ENCODE measurements at regions not wholly inside any gene's neighbourhood (a gene's known extent, or its start where the extent isn't known, plus 50 kb on each side); places are given as distances from the start of the nearest gene placed in this dataset.
A peak's percentile ranks its signal among the peaks of the same experiment; 100 is the strongest.
"Not testable (repeated sequence)": the region's sequence is repeated elsewhere in the genome, so short reads cannot be mapped to it uniquely, and the experiment has no call there.

DNA sequence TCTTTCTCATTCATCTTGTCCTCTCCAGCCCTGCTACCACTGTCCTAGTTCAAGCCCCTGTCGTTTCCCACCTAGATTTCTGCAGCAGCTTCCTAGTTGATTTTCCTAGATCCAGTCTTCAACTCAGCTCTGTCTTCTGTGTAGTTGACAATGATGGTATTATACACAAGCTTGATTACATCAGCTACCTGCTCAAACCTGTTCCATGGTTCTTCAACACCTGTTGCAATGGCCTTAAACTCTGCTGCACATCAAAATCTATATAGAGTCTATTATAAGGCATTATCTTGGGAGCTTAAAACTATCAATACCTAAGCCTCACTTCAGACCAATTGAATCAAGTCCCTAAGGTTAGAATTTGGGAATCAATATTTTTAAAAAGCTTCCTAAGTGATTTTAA lies 71.7 kb upstream of the PELI2 start:
- no peak for DNase-seq (ENCODE audit: low spot score)

DNA sequence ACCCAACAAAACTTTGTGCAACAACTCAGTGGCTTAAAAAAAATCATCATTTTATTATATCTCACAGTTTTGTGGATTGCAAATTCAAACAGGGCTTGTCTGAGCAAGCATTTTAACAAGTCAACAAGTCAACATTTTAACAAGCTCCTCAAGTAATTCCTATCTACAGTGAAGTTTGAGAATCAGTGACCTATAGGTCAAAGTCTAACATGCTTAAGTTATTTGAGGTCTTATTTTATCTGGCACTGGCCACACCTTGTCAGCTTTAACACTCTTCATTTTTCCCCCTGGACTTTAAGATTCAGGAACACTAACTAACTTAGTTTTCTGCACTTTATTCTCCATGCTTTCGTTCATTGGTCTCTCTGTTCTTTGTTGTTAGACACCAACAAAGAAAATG lies 71.2 kb upstream of the PELI2 start:
- DNase-seq (ENCODE audit: low spot score), result no peak

DNA sequence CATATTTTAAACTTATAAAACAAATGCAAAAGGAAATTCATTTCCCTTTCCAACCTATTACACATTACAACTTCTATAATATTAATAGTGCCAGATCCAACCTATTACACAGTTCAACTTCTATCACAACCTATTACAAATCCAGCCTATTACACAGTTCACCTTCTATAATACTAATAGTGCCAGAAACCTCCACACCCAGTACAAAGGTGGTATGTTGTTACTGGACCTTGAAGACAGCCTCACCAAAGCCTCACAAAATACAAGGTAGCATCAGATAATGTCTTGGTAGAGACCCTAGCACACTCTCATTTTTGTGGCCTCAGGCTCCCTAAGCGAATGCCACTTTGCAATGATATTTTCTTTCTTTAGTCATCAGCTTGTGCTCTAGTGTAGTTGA lies 68.7 kb upstream of the PELI2 start:
- no peak for DNase-seq (ENCODE audit: low spot score)

GRCh38 chr14:56055511-56055910 lies 62.7 kb upstream of the PELI2 start:
- no peak for DNase-seq (ENCODE audit: low spot score)

DNA sequence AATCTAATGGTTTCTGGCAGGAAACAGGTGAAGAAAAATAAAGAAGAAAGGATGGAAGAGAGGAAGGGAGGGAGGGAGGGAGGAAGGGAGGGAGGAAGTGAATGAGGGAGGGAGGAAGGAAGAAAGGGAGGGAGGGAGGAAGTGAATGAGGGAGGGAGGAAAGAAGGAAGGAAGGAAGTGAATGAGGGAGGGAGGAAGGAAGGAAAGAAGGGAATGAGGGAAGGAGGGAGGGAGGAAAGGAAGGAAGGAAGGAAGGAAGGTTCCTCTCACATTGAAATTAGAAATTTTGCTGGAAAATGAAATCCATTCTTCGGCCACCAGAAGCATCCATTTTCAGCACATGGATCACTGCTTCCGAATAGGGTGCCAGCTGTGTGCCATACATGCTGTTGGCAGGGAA lies 62.2 kb upstream of the PELI2 start:
- no peak for DNase-seq (ENCODE audit: low spot score)

- peak; percentile 17 for DNase-seq (ENCODE audit: low spot score)
These were observed 61.0 kb upstream of the PELI2 start for GRCh38 chr14:56057071-56057741.

DNA sequence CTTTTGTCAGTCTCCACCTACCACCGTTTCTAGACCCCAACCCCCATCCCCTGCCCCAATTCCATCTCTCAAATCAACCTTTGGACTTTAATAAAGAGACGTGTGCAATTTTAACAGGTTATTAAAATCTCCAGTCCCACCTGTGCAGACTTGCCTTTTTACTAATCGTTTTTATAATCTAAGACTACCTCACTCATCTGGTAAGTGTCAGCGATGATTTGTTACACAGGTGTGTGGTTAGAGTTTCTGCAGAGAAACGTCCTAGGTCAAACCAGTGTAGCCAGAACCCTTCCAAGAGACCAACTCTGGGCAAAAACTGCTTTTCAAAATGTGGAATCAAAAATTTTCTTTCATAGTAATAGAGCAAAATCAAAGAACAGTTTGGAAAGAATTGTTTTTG lies 60.4 kb upstream of the PELI2 start:
- DNase-seq (ENCODE audit: low spot score), result no peak

- DNase-seq (ENCODE audit: low spot score), result no peak
These were observed 59.2 kb upstream of the PELI2 start for GRCh38 chr14:56059054-56059453.

DNA sequence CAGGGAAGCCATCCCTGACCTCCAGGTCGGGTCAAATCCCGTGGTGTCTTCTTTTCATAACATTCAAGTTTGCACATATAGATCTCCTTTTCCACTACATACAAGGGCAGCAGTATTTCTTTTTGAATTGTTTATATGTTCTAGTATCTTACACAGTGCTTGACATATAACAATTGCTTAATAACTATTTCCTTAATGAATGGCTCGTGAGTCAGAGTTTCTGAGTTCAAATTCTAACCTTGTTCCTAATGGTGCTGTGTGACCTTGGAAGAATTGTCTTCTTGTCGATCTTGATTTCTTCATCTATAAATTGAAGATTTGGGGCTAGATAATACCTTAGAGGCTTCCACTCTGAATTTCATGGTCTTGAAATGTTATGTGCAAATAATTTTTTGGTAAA lies 57.2 kb upstream of the PELI2 start:
- DNase-seq (ENCODE audit: low spot score), result no peak

GRCh38 chr14:56063131-56063530 lies 55.1 kb upstream of the PELI2 start:
- DNase-seq (ENCODE audit: low spot score), result no peak

DNA sequence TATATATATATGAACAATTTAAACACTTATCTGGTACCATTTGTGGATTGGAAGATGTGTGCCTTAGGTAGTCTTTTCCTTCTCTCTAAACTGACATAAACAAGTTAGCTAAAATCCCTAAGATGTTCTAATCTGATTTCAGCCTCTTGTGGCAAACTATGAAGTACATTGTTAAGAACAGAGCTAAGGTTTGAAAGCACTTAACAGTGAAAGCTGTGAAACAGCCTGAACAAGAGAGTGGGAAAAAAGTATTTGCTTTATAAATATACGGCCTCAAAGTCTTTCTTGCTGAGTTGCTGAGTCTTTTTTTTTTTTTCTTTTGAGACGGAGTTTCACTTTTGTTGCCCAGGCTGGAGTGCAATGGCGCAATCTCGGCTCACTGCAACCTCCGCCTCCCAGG lies 53.7 kb upstream of the PELI2 start:
- DNase-seq (ENCODE audit: low spot score), result no peak

- not testable (repeated sequence) for DNase-seq (ENCODE audit: low spot score)
These were observed 53.0 kb upstream of the PELI2 start for GRCh38 chr14:56065199-56065598.

DNA sequence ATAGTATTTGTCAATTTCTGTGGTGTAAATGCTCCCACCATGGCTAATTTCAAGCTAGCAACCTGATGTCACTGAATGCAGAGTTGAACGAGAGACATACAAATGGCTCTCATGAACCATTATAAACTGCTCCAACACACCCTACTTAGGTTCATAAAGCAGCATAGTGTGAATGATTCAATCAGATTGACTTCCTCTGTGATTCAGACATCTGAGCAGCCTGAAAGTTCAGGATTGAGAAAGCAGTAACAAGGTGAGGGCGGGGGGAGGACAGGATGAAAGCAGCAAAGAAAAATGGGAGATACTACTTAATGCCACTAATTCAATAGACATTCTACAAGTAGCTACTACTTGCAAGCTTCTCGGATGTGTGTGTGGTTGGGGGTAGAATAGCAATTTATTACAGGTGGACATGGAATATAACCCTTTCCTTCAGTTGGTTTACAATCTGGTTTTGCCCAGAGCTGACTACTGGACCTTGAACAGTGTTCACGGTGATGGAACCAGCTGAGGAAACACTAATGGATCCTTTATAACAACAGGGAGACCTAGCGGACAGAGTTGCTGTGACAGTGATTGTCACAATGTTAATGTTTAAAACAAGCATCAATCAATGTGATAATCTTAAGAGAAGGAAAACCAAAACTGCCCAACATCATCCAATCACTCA lies 52.5 kb upstream of the PELI2 start:
- no peak for DNase-seq (ENCODE audit: low spot score)
